Right atrium auricular region (tissue), 2 donors: ENCODE measurements at regions not wholly inside any gene's neighbourhood (a gene's known extent, or its start where the extent isn't known, plus 50 kb on each side); places are given as distances from the start of the nearest gene placed in this dataset.

Source experiments
- DNase-seq: peaks from one replicate; pipeline ENCODE4 v3.0.0-alpha.2; 2019; ENCODE audit warnings: low spot score
- H3K27ac ChIP-seq, 2 donors: fragments of 200-600 bp; sonication (generic); 1 replicate in 1 of 2; 2 replicates in 1 of 2; pipeline ENCODE4 v1.5.1; 2016 to 2019
- H3K27me3 ChIP-seq, 2 donors: fragments of 200-600 bp; sonication (generic); one replicate each; pipeline versions ENCODE4 v1.5.1 to v1.6.0; 2017 to 2019
- H3K36me3 ChIP-seq: fragments of 200-600 bp; sonication (generic); one replicate; pipeline ENCODE4 v1.5.1; 2016
- H3K4me1 ChIP-seq, 2 donors: fragments of 200-600 bp; sonication (generic); one replicate each; pipeline versions ENCODE4 v1.5.1 to v1.6.0; 2017 to 2019
- H3K4me3 ChIP-seq, 2 donors: fragments of 200-600 bp; sonication (generic); 1 replicate in 1 of 2; 2 replicates in 1 of 2; pipeline ENCODE4 v1.5.1; 2017 to 2019; ENCODE audit warnings: mild to moderate bottlenecking in 1 of 2, moderate library complexity in 1 of 2
- H3K9me3 ChIP-seq, 2 donors: fragments of 200-600 bp; sonication (generic); one replicate each; pipeline ENCODE4 v1.5.1; 2019
- TF ChIP-seq, protein P1 (sequence below), 2 donors: fragments of 200-600 bp; sonication (generic); IDR thresholded peaks; one replicate each; pipeline ENCODE4 v1.5.1; 2019; ENCODE audit warnings: antibody characterized with exemption in 2 of 2

GRCh38 chr9:75213765-75214164, 125.5 kb downstream of the OSTF1 start:
- H3K27ac ChIP-seq, result no peak overlapping the region
- H3K9me3 ChIP-seq, result no peaks in the 10 kb centered on the region
- TF ChIP-seq, protein P1, sequence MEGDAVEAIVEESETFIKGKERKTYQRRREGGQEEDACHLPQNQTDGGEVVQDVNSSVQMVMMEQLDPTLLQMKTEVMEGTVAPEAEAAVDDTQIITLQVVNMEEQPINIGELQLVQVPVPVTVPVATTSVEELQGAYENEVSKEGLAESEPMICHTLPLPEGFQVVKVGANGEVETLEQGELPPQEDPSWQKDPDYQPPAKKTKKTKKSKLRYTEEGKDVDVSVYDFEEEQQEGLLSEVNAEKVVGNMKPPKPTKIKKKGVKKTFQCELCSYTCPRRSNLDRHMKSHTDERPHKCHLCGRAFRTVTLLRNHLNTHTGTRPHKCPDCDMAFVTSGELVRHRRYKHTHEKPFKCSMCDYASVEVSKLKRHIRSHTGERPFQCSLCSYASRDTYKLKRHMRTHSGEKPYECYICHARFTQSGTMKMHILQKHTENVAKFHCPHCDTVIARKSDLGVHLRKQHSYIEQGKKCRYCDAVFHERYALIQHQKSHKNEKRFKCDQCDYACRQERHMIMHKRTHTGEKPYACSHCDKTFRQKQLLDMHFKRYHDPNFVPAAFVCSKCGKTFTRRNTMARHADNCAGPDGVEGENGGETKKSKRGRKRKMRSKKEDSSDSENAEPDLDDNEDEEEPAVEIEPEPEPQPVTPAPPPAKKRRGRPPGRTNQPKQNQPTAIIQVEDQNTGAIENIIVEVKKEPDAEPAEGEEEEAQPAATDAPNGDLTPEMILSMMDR (IDR thresholded peaks at IDR 0.05), result no peak
- H3K36me3 ChIP-seq, result no peaks in the 10 kb centered on the region
- no peak overlapping the region for H3K4me3 ChIP-seq
- H3K4me1 ChIP-seq, result no peaks in the 10 kb centered on the region
- DNase-seq, result no peak
- H3K27me3 ChIP-seq, result no peaks in the 10 kb centered on the region

DNA sequence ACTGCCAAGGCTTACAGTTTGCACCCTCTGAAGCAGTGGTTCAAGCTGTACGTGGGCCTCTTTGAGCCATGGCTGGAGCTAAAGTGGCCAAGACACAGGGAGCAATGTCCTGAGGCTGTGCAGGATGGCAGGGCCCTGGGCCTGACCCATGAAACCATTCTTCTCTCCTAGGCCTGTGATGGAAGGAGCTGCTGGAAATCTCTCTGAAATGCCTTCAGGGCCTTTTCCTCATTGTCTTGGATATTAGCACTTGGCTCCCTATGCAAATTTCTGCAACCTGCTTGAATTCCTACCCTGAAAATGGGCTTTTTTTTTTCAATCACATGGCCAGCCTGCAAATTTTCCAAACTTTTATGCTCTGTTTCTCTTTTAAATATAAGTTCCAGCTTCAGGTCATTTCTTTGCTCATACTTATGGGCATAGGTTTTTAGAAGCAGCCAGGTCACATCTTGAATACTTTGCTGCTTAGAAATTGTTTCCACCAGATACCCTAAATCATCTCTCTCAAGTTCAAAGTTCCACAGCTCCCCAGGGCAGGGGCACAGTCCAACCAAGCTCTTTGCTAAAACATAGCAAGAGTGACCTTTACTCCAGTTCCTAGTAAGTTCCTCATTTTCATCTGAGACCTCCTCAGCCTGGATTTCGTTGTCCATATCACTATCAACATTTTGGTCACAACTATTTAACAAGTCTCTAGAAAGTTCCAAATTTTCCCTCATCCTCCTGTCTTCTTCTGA, 138.3 kb downstream of the OSTF1 start:
- H3K4me1 ChIP-seq, result no peaks in the 10 kb centered on the region
- no peak overlapping the region for H3K27ac ChIP-seq
- DNase-seq, result no peak
- no peaks in the 10 kb centered on the region for H3K27me3 ChIP-seq
- no peaks in the 10 kb centered on the region for H3K36me3 ChIP-seq
- H3K4me3 ChIP-seq, result no peak overlapping the region
- TF ChIP-seq, protein P1 (IDR thresholded peaks at IDR 0.05), result no peak
- peaks cover 0 to 13% of the 10 kb centered on the region in 2 donors for H3K9me3 ChIP-seq

DNA sequence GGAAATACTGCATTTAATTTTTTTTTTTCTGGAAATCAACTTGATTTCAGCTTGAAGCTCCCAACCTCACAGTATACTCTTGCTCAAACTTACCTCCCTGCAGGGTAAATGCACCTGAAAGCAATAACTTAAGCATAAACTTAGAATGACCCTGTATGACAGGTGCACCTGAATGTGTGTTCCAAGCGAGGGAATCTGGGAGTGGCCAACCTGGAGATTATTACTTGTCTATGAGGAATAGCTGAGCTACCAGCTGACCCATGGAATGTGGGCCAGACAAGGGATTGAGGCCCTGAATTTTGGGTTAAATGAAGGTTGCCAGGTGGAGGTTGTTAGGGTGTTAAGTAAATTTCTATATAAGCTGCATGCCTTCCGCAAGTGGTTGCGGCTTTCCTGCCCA, 140.6 kb downstream of the OSTF1 start:
- no peak for DNase-seq
- Histone ChIP-seq H3K9me3 (peaks cover 0 to 13% of the 10 kb centered on the region in 2 donors), H3K27ac (no peak overlapping the region), H3K4me3 (no peak overlapping the region), H3K27me3 (no peaks in the 10 kb centered on the region), H3K4me1 (no peaks in the 10 kb centered on the region), H3K36me3 (no peaks in the 10 kb centered on the region)
- TF ChIP-seq, protein P1 (IDR thresholded peaks at IDR 0.05), result no peak

DNA sequence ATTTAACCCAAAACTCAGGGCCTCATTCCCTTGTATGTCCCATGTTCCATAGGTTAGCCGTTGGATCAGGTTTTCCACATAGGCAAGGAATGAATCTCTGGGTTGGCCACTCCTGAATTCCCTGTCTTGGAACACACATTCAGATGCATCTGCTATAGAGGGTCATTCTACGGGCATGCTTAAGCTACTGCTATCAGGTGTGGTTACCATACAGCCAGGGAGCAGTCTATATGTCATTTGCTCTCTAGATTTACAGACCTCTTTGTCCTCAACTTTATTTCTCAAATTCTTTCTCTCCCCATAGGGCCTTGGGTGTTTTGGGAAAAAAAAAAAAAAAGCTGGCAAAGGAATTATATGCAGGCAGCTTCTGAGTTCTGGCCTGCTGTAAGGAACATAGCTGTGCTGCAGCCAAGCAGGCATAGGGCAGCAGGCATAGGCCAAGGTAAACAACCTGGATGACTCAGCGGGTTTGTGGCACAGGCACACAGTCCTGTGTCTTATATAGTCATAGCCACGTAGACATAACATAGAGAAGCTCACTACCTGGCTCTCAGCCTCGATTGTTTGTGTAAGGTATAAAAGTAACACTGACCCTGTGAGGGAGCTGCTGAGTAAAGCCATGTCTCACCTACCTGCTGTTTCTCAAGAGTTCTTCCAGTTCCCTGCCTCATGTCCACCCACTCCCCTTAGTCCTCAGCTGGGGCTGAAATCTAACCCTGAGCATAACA, 141.5 kb downstream of the OSTF1 start:
- no peak overlapping the region for H3K4me3 ChIP-seq
- no peaks in the 10 kb centered on the region for H3K36me3 ChIP-seq
- DNase-seq, result no peak
- TF ChIP-seq, protein P1 (IDR thresholded peaks at IDR 0.05), result no peak
- peaks cover 0 to 13% of the 10 kb centered on the region in 2 donors for H3K9me3 ChIP-seq
- H3K4me1 ChIP-seq, result no peaks in the 10 kb centered on the region
- H3K27me3 ChIP-seq, result no peaks in the 10 kb centered on the region
- no peak overlapping the region for H3K27ac ChIP-seq

- H3K36me3 ChIP-seq, result no peaks in the 10 kb centered on the region
- TF ChIP-seq, protein P1 (IDR thresholded peaks at IDR 0.05), result no peak
- H3K27me3 ChIP-seq, result no peaks in the 10 kb centered on the region
- H3K4me1 ChIP-seq, result no peaks in the 10 kb centered on the region
- H3K9me3 ChIP-seq, result peaks cover 0 to 9% of the 10 kb centered on the region in 2 donors
- H3K27ac ChIP-seq, result no peak overlapping the region
- no peak for DNase-seq
- H3K4me3 ChIP-seq, result no peak overlapping the region
These were observed 142.2 kb downstream of the OSTF1 start for GRCh38 chr9:75230469-75230868.
